ENCODE measurements at regions not wholly inside any gene's neighbourhood (a gene's known extent, or its start where the extent isn't known, plus 50 kb on each side); places are given as distances from the start of the nearest gene placed in this dataset.
A peak's percentile ranks its signal among the peaks of the same experiment; 100 is the strongest.
"Not testable (repeated sequence)": the region's sequence is repeated elsewhere in the genome, so short reads cannot be mapped to it uniquely, and the experiment has no call there.

- no peak for DNase-seq (ENCODE audit: extremely low spot score)
- H3K4me3 ChIP-seq: no peak overlapping the region
- H3K27me3 ChIP-seq: no peaks in the 10 kb centered on the region
- TF ChIP-seq CTCF (IDR thresholded peaks at IDR 0.05): no peak
- no peak for TF ChIP-seq POLR2A (IDR thresholded peaks at IDR 0.05; ENCODE audit: low read depth)
- no peaks in the 10 kb centered on the region for H3K9me3 ChIP-seq
- H3K27ac ChIP-seq (replicated peaks in 1 of 4): no peak overlapping the region
- WGBS: 0% methylated on average over 1 of the region's 1 CpG
- no peaks in the 10 kb centered on the region for H3K36me3 ChIP-seq
- intact Hi-C loops (cut with DNase I): no loop called here
- H3K4me1 ChIP-seq: no peaks in the 10 kb centered on the region
These were observed 750.5 kb downstream of the LUZP2 start for GRCh38 chr11:25247336-25247735.

DNA sequence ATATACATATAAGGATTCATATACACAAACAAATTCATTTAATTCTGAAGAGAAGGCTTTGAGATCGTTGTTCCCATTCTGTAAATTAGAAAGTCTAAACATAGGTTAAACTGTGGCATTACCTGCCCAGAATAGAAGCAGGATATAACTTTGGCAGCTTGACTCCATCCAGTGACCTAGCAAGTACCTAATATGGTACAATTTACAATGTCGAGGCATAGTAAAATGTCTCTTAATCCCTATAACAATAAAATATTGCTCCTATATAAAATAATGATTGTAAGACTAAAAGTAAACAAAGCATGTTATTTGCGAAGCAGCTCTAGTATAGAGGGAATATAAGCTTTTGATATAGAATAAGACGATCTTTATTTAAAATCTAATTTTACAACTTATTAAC, 756.0 kb downstream of the LUZP2 start:
- TF ChIP-seq POLR2A (IDR thresholded peaks at IDR 0.05; ENCODE audit: low read depth): no peak
- TF ChIP-seq EP300 (IDR thresholded peaks at IDR 0.05): no peak
- no peak for TF ChIP-seq CTCF (IDR thresholded peaks at IDR 0.05)
- no peak for TF ChIP-seq POLR2AphosphoS5 (IDR thresholded peaks at IDR 0.05)
- Histone ChIP-seq H3K27me3 (no peaks in the 10 kb centered on the region), H3K4me1 (no peaks in the 10 kb centered on the region), H3K4me3 (no peak overlapping the region), H3K36me3 (no peaks in the 10 kb centered on the region), H3K9me3 (no peaks in the 10 kb centered on the region), H3K27ac (replicated peaks in 1 of 4) (no peak overlapping the region)
- 79% methylated on average over 4 of the region's 4 CpGs for WGBS
- no peak for DNase-seq (ENCODE audit: extremely low spot score)
- intact Hi-C loops (cut with DNase I): no loop called here

DNA sequence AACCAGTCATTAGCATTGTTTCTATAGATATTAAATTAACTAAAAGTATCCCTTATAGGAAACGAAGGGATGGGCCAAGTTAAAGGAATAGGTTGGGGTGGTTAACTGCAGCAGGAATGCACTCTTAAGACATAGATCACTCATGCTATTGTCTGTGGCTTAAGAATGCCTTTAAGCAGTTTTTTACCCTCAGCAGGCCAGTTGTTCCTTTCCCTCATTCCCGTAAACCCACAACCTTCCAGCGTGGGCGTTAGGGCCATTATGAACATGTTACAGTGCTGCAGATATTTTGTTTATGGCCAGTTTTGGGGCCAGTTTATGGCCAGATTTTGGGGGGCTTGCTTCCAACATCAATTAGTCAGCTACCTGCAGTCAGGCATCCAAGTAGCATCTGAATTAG, 767.0 kb downstream of the LUZP2 start:
- H3K36me3 ChIP-seq; H3K27ac ChIP-seq (replicated peaks in 1 of 4); H3K4me3 ChIP-seq; H3K9me3 ChIP-seq; H3K4me1 ChIP-seq; H3K27me3 ChIP-seq; intact Hi-C loops (cut with DNase I); DNase-seq (ENCODE audit: extremely low spot score): not testable (repeated sequence)
- WGBS: 77% methylated on average over 4 of the region's 4 CpGs

DNA sequence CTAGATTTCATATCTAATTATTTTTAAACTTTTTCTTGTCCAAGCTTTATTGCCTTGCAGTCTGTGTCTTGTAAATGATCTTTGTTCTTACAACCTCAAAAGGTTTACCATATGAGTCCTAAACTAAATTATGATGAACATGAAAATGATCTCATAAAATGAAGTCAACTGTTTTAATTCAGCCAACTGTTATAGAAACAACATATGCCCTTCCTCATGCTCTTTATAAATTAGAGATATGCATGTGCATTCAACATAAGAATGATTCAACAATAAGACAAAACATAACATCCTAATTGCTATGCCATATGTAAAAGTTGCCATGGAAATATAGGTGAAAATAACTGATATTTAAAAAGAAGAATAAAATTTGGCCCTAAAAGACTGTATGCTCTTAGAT, 774.4 kb downstream of the LUZP2 start:
- no peaks in the 10 kb centered on the region for H3K4me1 ChIP-seq
- DNase-seq (ENCODE audit: extremely low spot score): no peak
- no peak overlapping the region for H3K27ac ChIP-seq (replicated peaks in 1 of 4)
- no peak overlapping the region for H3K4me3 ChIP-seq
- no peaks in the 10 kb centered on the region for H3K27me3 ChIP-seq
- no peaks in the 10 kb centered on the region for H3K36me3 ChIP-seq
- intact Hi-C loops (cut with DNase I): no loop called here
- H3K9me3 ChIP-seq: no peaks in the 10 kb centered on the region
- no peak for TF ChIP-seq POLR2AphosphoS5 (IDR thresholded peaks at IDR 0.05)

- Histone ChIP-seq H3K9me3 (no peaks in the 10 kb centered on the region), H3K27me3 (no peaks in the 10 kb centered on the region), H3K36me3 (no peaks in the 10 kb centered on the region), H3K4me3 (no peak overlapping the region), H3K27ac (replicated peaks in 1 of 4) (no peak overlapping the region), H3K4me1 (no peaks in the 10 kb centered on the region)
- DNase-seq (ENCODE audit: extremely low spot score): no peak
- no peak for TF ChIP-seq EP300 (IDR thresholded peaks at IDR 0.05)
- no peak for TF ChIP-seq POLR2A (IDR thresholded peaks at IDR 0.05; ENCODE audit: low read depth)
- TF ChIP-seq CTCF (IDR thresholded peaks at IDR 0.05): peak in 1 of 3 experiments; percentile 6
- TF ChIP-seq POLR2AphosphoS5 (IDR thresholded peaks at IDR 0.05): no peak
- intact Hi-C loops (cut with DNase I): no loop called here
These were observed 775.4 kb downstream of the LUZP2 start for GRCh38 chr11:25272214-25272613.

- H3K9me3 ChIP-seq; intact Hi-C loops (cut with DNase I); H3K4me1 ChIP-seq; H3K27me3 ChIP-seq; H3K27ac ChIP-seq (replicated peaks in 1 of 4); H3K4me3 ChIP-seq; DNase-seq (ENCODE audit: extremely low spot score); H3K36me3 ChIP-seq: not testable (repeated sequence)
- WGBS: 73% methylated on average over 3 of the region's 7 CpGs
These were observed 784.0 kb downstream of the LUZP2 start for GRCh38 chr11:25280821-25281220.
